HTR-8/SVneo (cell line): ENCODE measurements at regions not wholly inside any gene's neighbourhood (a gene's known extent, or its start where the extent isn't known, plus 50 kb on each side); places are given as distances from the start of the nearest gene placed in this dataset.
"Not testable (repeated sequence)": the region's sequence is repeated elsewhere in the genome, so short reads cannot be mapped to it uniquely, and the experiment has no call there.

Source experiments
- DNase-seq: peaks from one replicate; pipeline ENCODE4 v3.0.0; 2011; ENCODE audit warnings: low spot score, mixed read lengths; ENCODE audit not compliant: insufficient read length
- FAIRE-seq: peaks from 2 replicates; lab custom pipeline; 2011; peaks lifted over from hg19 to GRCh38; lab: Jason Lieb, UNC

DNA sequence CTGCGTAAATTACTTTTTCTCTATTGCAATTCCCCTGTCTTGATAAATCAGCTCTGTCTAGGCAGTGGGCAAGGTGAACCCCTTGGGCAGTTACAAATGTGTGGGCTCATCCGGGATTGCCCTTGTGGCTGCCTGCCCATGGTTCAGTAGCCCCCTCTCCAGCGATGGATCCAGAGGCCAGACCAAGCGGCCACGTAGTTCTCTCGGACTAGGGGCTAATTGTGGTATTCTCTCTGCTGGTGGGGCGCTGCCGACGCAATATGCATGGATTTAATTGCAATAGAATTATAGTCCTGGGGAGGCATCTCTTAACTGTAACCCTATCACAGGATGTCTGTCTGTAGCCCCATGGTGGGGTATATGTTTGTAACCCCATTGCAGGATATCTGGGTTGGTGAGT lies 64.3 kb upstream of the UNC93A start:
- DNase-seq = no peak

DNA sequence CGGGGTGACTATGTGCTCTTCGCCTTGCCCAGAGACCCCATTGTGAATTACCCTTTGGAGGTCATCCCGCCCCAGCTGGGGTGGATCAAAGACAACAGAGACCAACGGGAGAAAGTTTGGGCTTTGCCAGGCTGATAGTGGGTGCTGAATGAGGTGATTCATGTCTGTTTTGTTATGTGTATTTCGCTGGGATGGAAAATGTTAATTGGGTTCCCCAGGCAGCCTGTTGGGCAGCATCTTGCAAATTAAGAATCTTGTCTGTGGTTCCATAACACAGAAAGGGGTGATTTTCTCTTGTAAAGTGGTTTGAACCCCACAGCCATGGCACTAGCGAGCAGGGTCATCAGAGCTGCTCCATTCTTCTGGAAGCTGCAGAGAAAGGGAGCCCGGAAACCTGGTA lies 63.1 kb upstream of the UNC93A start:
- FAIRE-seq (no peak), DNase-seq (no peak)

More for the DNA sequence above, 64.3 kb upstream of the UNC93A start:
- FAIRE-seq = no peak

DNA sequence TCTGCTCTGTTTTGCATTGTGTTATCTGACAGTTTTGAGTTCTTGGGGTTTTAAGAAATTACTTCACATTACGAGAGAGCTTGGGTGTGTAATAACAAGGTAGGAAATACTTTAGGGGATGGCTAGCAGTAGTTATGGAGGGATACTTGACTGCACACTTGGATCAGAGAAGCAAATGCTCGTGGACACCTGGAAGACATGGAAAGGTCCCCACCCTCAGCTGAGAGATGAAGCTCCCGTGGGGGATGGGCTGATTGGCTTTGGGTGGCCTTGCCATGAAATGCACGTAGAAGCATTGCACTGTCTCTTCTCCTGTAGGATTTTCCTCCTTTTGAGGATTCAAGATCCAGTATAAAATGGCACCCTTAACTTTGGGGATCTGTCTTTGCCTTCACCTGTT lies 61.5 kb upstream of the UNC93A start:
- FAIRE-seq (no peak), DNase-seq (no peak)

DNA sequence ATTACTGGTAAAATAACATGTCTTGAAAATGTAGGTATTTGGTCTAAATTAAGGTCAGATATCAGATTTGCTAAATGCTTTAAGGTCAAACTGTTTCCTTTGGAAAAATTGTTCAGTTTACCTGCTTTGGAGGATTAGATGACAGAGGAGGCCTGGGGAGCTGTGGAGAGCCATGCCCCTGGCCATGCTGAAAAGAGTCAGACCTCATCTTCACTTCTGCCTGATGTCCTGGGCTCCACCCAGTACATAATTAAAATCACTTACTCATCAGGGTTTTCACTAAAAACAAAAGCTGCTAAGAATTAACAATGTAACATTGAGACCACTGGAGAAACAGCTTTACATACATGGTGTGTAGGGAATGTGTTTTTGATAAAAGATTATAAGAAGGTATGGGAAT lies 60.8 kb upstream of the UNC93A start:
- DNase-seq (no peak), FAIRE-seq (no peak)

DNA sequence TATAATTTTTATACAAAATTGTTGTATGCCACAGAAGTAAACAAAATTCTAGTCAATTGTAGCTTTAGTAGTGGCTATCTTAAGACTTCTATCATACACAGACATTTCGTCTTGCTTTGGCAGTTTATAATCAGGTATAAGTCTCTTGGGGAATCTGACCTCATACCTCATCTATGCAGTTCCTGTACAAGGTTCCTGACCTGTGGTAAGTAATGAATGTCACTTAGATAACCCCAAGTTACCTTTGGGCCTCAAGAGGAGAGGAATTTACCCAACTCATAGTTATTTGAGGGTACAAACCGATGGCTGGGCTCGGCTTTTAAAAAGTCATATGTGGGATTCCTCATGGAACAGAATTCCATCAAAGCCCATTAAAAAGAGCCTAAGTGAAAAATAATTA lies 58.8 kb upstream of the UNC93A start:
- FAIRE-seq (no peak), DNase-seq (no peak)

DNA sequence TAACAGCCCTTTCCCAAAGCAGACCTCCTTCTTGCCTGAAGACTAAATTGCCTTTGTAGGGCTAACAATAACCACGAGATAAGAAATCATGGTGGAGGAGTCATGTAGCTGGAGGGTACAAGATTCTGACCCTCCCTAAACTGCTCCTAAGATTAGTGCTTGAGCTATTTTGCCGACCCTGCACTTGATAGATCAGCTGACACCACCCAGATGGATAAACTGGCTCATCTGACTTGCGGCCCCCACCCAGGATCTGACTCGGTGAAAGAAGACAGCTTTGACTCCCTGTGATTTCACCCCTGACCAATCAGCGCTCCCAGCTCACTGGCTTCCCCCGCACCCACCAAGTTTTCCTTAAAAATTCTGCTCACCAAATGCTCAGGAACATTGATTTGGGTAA lies 57.6 kb upstream of the UNC93A start:
- no peak for FAIRE-seq
- no peak for DNase-seq

DNA sequence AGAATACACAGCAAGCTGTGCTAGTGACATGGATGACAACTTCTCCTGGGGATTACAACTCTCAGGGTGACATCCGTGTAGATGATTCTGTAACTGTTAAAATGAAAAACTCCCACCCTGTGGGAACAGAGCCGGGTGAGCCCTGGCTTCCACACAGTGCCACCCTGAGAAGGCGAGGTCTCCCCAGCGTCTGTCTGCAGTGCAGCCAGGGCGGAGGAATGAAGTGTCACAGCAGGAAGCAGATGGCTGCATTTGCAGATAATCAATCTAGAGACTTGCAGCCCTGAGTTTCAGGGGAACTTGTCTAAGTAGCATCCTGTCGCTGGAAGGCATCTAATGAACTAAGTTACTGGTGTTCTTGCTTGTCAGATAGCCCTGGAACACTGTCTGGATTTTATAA lies 56.5 kb upstream of the UNC93A start:
- peak; percentile 9 for FAIRE-seq
- DNase-seq = not testable (repeated sequence)

DNA sequence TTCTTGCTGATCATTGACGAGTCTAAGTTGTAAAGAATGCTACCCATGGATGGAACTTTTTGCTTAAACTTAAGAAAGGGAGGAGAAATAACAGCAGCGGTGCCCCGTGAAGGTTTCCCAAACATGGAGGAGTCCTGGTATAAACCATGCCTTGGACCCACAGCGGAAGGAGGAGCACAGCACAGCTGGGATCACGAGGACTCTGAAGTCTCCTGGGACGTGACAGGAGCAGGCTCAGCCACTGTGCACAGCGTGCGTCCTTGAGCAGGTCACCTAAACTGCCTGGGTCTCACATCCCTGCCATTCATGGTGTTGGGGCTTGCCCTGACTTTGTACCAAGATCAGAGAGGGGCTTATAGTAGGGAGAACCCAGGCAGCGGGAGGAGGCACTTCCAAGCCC lies 56.1 kb upstream of the UNC93A start:
- no peak for DNase-seq
- no peak for FAIRE-seq

DNA sequence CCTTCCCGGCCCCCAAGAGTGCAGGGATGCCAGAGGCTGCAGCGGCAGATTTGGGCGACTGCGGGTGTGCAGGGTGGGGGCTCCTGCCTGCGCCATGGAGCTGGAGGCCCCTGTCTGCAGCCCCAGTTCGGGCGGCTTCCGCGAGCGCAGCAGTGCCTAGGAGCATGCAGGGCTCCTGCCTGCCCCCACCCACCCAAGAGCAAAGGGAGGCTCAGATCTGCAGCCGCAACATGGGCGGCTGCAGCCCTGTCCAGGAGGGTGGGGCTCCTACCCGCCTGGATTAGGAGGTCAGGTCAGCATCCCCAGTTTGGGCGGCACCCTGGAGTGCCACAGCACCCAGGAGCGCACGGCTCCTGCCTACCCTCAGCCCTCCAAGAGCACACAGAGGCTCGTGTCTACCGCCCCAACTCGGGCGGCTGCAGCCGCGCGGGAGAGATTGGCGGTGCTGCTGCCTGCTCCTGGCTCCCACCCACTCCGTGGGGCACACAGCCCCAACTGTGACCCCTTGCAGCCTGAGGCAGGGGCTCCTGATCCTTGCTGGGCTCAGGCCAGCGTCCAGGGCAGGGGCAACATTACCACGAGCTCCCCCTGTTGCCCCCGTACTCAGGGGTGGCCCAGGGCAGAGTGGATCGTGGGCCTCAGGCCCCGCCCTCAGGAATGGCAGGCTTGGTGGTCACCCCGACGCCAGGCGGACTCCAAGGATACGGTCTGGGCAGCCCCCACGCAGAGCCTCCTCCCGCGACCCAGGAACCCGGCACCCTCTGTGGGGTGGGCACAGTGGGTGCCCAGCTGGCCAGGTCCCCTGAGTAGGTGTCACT lies 55.5 kb upstream of the UNC93A start:
- no peak for FAIRE-seq

DNA sequence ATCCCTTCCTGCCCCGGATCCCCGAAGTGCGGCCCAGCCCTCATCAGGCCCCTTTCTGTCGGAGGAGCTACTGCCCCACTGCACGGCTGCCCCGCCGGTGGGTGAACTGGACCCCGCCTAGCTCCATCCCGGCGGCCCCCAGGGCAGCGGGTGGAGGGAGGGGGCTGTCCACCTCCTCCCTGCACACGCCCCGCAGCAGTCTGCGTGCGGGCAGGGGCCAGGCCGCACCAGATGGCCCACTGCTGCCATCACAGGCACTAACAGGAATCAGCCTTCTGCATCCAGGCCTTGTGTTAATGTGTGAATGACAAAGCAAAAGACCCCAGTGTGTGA lies 54.9 kb upstream of the UNC93A start:
- DNase-seq (no peak), FAIRE-seq (no peak)

More for the DNA sequence above, 55.5 kb upstream of the UNC93A start:
- DNase-seq = no peak

DNA sequence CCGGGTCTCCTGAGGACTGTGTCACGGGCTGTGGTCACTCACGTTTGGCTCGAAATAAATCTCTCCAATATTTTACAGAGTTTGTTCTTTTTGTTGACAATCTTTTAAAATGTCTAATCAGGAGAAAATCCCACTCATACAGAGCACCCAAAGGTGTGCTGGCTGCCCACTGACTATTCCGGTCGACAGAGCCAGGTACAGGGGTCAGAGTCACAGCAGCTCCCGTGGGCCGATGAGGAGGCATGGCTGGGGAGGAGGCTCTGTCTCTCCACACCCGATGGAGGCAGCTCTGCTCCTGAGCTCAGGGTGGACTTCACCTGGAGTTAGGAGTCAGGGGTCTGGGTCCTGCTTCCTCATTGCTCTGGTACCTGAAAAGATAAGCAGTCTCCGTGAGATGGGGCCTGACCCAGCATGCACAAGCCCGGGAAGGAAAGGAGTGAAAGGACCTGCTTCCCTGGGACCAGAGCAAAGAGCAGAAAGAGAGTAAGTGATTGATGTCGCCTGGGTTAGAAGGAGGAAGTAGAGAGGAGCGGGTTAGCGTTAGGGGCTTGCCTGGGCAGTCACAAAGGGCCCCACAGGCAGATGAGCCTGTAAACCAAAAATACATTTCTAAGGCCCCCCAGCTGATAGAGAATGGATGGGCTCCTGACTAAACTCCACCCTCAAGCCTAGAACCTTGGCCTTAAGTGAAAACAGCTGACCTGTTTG lies 53.5 kb upstream of the UNC93A start:
- FAIRE-seq (no peak), DNase-seq (no peak)

DNA sequence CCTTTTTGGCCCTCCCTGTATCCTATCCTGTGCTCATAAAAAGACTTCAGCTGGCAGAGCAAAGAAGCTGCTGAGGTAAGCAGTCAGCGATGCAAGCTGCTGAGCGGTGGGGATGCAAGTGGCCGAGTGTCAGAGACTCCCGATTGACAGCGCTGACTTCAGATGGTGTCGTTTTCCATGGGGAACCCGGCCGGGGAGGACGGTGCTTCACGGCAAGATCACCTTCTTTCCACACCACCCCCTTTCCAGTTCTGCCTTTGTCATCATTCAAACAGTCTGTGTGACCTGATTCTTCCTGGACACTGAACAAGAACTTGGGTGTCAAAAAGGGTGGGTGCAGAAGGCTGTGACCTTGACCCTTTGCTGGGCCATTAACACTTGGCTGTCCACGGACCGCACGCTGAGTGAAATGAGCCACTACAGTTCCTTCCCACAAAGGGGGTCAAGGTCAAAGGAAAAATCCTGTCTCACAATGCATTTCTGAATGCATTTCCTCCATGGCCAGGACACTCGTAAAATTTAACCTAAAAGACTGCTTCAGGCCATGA lies 52.9 kb upstream of the UNC93A start:
- FAIRE-seq (no peak), DNase-seq (no peak)

DNA sequence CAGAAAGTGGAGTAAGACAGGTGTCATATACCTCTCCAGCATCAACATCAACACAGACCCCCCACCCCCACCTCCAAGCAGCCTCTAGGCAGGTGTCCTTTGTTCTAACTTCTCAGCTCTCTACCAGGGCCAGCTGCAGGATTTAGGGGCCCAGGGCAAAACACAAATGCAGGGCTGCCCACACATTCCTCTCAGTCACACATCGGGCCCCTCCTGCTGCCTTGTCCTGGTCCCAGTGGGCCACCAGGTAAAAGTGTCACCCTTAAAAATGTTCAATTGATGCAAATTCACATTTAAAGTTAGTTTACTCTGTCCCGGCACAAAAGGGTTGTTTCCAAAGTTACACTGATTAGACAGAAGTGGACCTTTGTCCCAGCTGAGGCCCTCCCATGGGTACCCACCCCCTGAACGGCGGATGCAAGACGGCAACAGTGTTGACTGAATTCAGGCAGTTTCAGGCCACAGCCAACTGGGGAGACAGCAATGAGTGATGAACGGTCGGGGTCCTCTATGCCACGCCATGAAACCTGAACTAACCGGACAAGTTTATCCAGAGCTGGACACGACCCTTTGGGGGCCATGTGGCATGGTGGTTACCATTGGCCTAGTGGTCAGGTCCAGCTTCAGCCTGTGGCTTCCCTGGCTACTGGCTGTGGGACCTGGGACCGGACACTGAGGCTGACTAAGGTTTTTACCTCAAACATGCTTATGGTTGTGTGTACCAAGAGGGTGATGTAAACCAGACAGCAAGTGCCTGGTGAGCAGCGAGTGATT lies 52.2 kb upstream of the UNC93A start:
- no peak for FAIRE-seq
- no peak for DNase-seq

DNA sequence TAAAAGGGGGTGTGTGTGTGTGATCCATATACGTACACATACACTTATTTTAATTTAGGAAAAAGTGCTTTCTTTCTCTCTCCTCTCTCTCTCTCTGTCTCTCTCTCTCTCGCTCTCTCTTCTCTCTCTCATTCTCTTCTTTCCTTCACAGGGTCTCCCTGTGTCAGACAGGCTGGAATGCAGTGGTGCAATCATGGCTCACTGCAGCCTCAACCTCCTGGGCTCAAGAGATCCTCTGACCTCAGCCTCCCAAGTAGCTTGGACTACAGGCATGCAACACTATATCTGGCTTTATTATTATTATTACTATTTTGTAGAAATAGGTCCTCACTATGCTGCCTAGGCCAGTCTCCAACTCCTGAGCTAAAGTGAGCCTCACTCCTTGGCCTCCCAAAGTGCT lies 51.6 kb upstream of the UNC93A start:
- FAIRE-seq, DNase-seq: not testable (repeated sequence)

DNA sequence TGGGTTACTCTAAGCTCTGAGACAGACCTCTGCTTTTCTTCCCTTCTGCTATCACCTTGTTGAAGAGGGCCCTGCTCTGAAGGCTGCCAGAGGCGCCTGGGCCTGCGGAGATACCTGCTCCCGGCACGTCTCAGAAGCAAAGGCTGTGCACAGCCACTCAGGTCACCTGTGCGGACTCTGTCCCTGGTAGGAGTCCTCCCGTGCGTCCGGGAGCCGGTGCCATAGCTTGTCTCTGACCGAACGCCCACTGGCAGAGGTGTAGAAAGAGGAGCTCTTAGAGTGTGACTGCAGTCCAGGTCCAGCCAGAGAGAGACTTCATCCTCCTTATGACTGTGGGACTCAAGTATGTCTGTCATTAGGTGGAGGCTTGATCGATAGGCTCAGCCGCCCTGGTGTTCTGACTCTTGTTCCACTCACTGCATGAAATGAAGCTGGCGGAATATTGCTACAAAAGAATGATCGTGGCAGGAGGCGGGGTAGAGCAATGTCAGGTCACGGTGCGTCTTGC lies 51.0 kb upstream of the UNC93A start:
- no peak for FAIRE-seq
- no peak for DNase-seq
